SK-N-MC (cell line): ENCODE measurements at regions not wholly inside any gene's neighbourhood (a gene's known extent, or its start where the extent isn't known, plus 50 kb on each side); places are given as distances from the start of the nearest gene placed in this dataset.

Source experiments
- DNase-seq: peaks from one replicate; pipeline ENCODE4 v3.0.0-alpha.2; 2011; ENCODE audit warnings: low read depth, low spot score
- H3K27ac ChIP-seq: fragments of 200-600 bp; sonication (generic); 2 replicates; pipeline ENCODE4 v1.5.1; 2016; ENCODE audit warnings: mixed run types
- H3K36me3 ChIP-seq: fragments of 200-600 bp; sonication (generic); 2 replicates; pipeline ENCODE4 v1.6.1; 2017; ENCODE audit warnings: antibody characterized with exemption, low read length, mixed read lengths; ENCODE audit not compliant: insufficient read depth
- H3K4me3 ChIP-seq: fragments of 200-600 bp; sonication (generic); 2 replicates; pipeline ENCODE4 v1.5.1; 2016
- H3K9ac ChIP-seq: fragments of 200-600 bp; sonication (generic); 2 replicates; pipeline ENCODE4 v1.8.0; 2017; ENCODE audit warnings: mixed run types, mixed read lengths; ENCODE audit not compliant: insufficient read length
- H3K9me3 ChIP-seq: fragments of 200-600 bp; sonication (generic); 2 replicates; pipeline ENCODE4 v1.6.1; 2017; ENCODE audit warnings: low read depth, mild to moderate bottlenecking, antibody characterized with exemption, low read length, moderate library complexity, mixed read lengths
- EZH2 ChIP-seq: fragments of 200-600 bp; sonication (generic); IDR thresholded peaks from one replicate; pipeline ENCODE4 v1.6.1; 2017; ENCODE audit warnings: antibody characterized with exemption
- FOXP2 ChIP-seq: optimal IDR thresholded peaks from 2 replicates; pipeline ENCODE3; 2011; ENCODE audit warnings: mild to moderate bottlenecking, moderate library complexity; ENCODE audit not compliant: insufficient read depth; ENCODE audit errors: extremely low read length, control extremely low read depth
- POLR2AphosphoS5 ChIP-seq: IDR thresholded peaks from 2 replicates; pipeline ENCODE4 v1.6.1; 2012; ENCODE audit warnings: mild to moderate bottlenecking, low read depth, low read length, borderline replicate concordance

GRCh38 chr18:68376926-68377325 lies 338.0 kb downstream of the TMX3 start:
- no peak for TF ChIP-seq EZH2
- TF ChIP-seq FOXP2, result no peak
- no peak for TF ChIP-seq POLR2AphosphoS5

DNA sequence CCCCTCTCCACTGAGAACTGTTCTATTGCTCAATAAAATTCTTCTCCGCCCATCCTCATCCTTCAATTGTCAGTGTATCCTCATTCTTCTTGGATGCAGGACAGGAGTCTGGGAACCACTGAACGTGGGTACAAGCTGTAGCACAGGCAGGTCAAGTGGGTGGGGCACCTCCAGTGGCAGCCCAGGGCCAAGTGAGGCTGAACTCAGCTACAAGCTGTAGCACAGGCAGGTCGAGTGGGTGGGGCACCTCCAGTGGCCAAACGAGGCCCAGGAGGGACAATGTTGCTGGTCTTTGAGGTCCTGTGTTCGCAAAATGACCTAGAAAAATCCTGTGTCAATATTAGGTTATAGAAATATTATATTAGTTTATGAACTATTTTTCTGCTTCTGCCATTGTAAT lies 352.0 kb downstream of the TMX3 start:
- Histone ChIP-seq H3K4me3 (no peak overlapping the region), H3K9ac (no peak overlapping the region), H3K36me3 (no peaks in the 10 kb centered on the region), H3K27ac (no peak overlapping the region), H3K9me3 (no peaks in the 10 kb centered on the region; the same call in 1 of the 2 replicates)
- no peak for TF ChIP-seq FOXP2
- no peak for TF ChIP-seq EZH2
- no peak for TF ChIP-seq POLR2AphosphoS5
- DNase-seq, result no peak

More at GRCh38 chr18:68376926-68377325, 338.0 kb downstream of the TMX3 start:
- no peaks in the 10 kb centered on the region for H3K36me3 ChIP-seq
- DNase-seq, result no peak
- H3K9ac ChIP-seq, result no peak overlapping the region
- no peak overlapping the region for H3K4me3 ChIP-seq
- H3K9me3 ChIP-seq, result no peaks in the 10 kb centered on the region
- peak overlapping the region; percentile 84 for H3K27ac ChIP-seq

- no peak for TF ChIP-seq POLR2AphosphoS5
- TF ChIP-seq FOXP2, result no peak
- TF ChIP-seq EZH2, result no peak
- H3K4me3 ChIP-seq, result no peak overlapping the region
- H3K9ac ChIP-seq, result no peak overlapping the region
- H3K9me3 ChIP-seq, result no peaks in the 10 kb centered on the region; the same call in 1 of the 2 replicates
- no peak for DNase-seq
- H3K27ac ChIP-seq, result no peak overlapping the region
- H3K36me3 ChIP-seq, result no peaks in the 10 kb centered on the region
These were observed 359.3 kb downstream of the TMX3 start for GRCh38 chr18:68355637-68356036.

GRCh38 chr18:68354176-68354575 lies 360.7 kb downstream of the TMX3 start:
- Histone ChIP-seq H3K9ac (no peak overlapping the region), H3K9me3 (no peaks in the 10 kb centered on the region)

DNA sequence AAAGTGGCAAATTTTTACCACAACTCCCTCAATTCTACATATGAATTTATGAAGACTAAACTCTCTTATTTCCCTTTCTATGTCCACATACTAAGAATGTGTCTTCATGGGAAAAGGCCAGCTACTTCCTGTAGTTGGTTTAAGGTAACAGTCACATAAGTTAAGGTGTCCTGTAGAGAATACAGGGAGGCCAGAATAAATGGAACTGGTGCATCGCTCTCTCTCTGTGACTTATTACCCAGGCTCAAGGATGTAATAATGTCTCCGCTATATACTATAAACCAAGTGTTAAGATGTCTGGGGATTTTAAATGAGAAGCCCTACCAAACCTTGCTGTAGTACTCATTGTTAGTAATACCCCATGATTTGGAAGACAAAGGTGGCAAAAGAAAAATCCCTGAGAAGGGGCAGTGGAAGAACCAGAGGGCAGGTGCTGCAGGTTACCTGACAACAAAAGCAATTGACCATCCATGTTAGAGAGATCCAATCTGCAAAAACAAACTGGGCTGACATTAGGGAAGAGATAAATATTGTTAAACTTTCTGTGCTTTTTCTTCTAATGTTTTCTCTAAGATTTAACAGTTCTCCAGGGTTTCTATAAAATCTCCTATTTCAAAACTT lies 372.8 kb downstream of the TMX3 start:
- Histone ChIP-seq H3K27ac (no peak overlapping the region), H3K36me3 (no peaks in the 10 kb centered on the region), H3K9ac (no peak overlapping the region), H3K9me3 (no peaks in the 10 kb centered on the region), H3K4me3 (no peak overlapping the region)
- TF ChIP-seq EZH2 (no peak), FOXP2 (no peak), POLR2AphosphoS5 (no peak)
- DNase-seq, result no peak

More at GRCh38 chr18:68354176-68354575, 360.7 kb downstream of the TMX3 start:
- TF ChIP-seq POLR2AphosphoS5 (no peak), FOXP2 (no peak), EZH2 (no peak)
- no peak overlapping the region for H3K27ac ChIP-seq
- no peak for DNase-seq
- no peak overlapping the region for H3K4me3 ChIP-seq
- H3K36me3 ChIP-seq, result no peaks in the 10 kb centered on the region

DNA sequence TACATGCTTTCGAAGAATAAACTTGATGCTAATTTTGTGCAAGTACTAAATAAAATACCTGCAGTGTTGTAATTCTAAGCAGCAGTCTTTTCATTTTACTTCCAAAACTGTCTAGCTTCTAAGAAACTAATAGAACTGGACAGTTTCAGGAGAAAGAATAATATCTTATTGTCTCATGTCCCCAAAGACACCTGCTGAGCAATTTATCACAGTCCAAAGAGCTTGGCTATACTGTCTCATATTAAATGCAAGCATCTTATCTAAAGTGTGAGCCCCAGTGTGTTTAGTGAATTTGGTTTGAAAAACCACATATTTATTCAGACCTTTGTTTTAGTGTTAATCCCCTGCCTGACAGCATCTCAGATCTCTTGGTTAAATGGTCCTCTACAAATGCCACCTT lies 374.3 kb downstream of the TMX3 start:
- Histone ChIP-seq H3K4me3 (no peak overlapping the region), H3K27ac (no peak overlapping the region), H3K9ac (no peak overlapping the region), H3K9me3 (no peaks in the 10 kb centered on the region), H3K36me3 (no peaks in the 10 kb centered on the region)
- no peak for TF ChIP-seq FOXP2
- no peak for TF ChIP-seq POLR2AphosphoS5
- no peak for TF ChIP-seq EZH2
- DNase-seq, result no peak

DNA sequence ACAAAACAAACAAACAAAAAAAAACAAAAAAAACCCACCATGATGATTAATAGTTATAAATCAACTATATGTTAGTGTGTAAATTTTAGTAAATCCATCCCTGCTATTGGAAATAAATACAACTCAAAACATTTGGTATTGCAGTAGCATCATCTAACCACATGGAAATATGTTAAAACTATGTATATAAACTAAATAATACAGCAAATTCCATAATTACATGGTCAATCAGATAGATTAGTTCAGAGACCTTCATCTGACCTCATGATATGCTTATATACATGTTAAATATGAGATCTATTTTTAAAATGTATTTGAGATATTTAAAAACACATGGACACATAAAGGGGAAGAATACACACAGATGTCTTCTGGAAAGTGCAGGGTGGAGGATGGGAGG lies 384.2 kb downstream of the TMX3 start:
- Histone ChIP-seq H3K36me3 (no peaks in the 10 kb centered on the region), H3K9me3 (no peaks in the 10 kb centered on the region), H3K4me3 (no peak overlapping the region), H3K9ac (no peak overlapping the region), H3K27ac (no peak overlapping the region)
- no peak for DNase-seq
- no peak for TF ChIP-seq POLR2AphosphoS5
- TF ChIP-seq EZH2, result no peak
- no peak for TF ChIP-seq FOXP2

DNA sequence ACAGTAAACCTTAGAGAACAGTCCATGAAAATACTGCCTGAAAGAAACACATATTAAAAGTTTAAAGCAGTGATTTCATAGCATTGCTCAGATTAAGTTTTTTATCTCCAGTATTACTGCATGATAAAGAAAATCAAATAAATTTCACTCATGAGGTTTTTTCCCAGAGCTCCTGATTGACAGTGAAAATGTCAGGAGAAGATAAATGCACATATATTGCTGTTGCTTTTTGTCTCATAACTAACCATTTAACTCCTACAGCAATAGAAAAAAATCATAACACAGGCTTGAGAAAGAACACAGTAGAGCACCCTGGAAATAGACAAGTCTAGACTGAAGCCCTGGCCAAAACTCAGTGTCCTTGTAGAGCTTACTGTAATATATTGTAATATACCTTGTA lies 391.0 kb downstream of the TMX3 start:
- Histone ChIP-seq H3K9ac (no peak overlapping the region), H3K27ac (no peak overlapping the region), H3K4me3 (no peak overlapping the region), H3K36me3 (no peaks in the 10 kb centered on the region), H3K9me3 (no peaks in the 10 kb centered on the region)
- no peak for DNase-seq
- TF ChIP-seq FOXP2 (no peak), POLR2AphosphoS5 (no peak), EZH2 (no peak)

- no peak overlapping the region for H3K27ac ChIP-seq
- no peaks in the 10 kb centered on the region for H3K36me3 ChIP-seq
- 0 out of 2 replicates have a peak overlapping the region, but pooled peaks have one; percentile 2 for H3K4me3 ChIP-seq
- H3K9me3 ChIP-seq, result no peaks in the 10 kb centered on the region
- no peak for DNase-seq
- H3K9ac ChIP-seq, result no peak overlapping the region
- TF ChIP-seq FOXP2, result no peak
- TF ChIP-seq POLR2AphosphoS5, result no peak
These were observed 398.3 kb downstream of the TMX3 start for GRCh38 chr18:68316636-68317035.
